ENCODE measurements at regions not wholly inside any gene's neighbourhood (a gene's known extent, or its start where the extent isn't known, plus 50 kb on each side); places are given as distances from the start of the nearest gene placed in this dataset.

DNA sequence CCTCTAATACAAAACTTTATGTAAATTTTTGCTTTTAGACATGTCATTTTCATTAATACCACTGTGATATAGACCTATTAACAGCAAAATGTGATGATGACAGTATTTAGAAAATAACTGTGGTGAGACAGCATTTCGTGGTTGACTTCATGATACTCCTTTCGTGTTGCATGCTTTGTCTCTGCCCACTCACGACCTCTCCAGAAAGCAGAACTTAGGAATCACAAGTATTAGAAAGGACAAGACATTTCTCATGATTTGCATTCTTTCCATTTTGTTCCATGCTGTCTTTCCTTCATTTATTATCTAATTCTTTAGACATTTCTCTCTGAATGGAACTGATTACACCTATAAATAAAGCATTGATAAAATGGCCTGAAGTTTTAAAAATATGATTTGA lies 85.2 kb upstream of the POU3F3 start:
- TF ChIP-seq, protein P1, sequence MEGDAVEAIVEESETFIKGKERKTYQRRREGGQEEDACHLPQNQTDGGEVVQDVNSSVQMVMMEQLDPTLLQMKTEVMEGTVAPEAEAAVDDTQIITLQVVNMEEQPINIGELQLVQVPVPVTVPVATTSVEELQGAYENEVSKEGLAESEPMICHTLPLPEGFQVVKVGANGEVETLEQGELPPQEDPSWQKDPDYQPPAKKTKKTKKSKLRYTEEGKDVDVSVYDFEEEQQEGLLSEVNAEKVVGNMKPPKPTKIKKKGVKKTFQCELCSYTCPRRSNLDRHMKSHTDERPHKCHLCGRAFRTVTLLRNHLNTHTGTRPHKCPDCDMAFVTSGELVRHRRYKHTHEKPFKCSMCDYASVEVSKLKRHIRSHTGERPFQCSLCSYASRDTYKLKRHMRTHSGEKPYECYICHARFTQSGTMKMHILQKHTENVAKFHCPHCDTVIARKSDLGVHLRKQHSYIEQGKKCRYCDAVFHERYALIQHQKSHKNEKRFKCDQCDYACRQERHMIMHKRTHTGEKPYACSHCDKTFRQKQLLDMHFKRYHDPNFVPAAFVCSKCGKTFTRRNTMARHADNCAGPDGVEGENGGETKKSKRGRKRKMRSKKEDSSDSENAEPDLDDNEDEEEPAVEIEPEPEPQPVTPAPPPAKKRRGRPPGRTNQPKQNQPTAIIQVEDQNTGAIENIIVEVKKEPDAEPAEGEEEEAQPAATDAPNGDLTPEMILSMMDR (IDR thresholded peaks at IDR 0.05), result no peak
- no peak for TF ChIP-seq POLR2A (IDR thresholded peaks at IDR 0.05)

All from uterus (tissue), 2 donors.